Testis (tissue), 2 donors: ENCODE measurements at regions not wholly inside any gene's neighbourhood (a gene's known extent, or its start where the extent isn't known, plus 50 kb on each side); places are given as distances from the start of the nearest gene placed in this dataset.

Experiments used
- CTCF ChIP-seq, 3 experiments: fragments of 450-650 bp in 2 of 3; fragments of 200-600 bp in 1 of 3; sonication (generic) in 1 of 3; IDR thresholded peaks; one replicate each; pipeline ENCODE4 v1.5.1; 2016 to 2019; ENCODE audit warnings: antibody characterized with exemption in 3 of 3, mild to moderate bottlenecking in 2 of 3, moderate library complexity in 1 of 3
- POLR2A ChIP-seq: fragments of 450-650 bp; IDR thresholded peaks from one replicate; pipeline ENCODE4 v1.6.1; 2017; ENCODE audit warnings: antibody characterized with exemption, mild to moderate bottlenecking, moderate library complexity

- TF ChIP-seq CTCF (IDR thresholded peaks at IDR 0.05) = no peak
- no peak for TF ChIP-seq POLR2A
These were observed 170.6 kb upstream of the DCN start for GRCh38 chr12:91353266-91353665.
